T-helper 1 cell (primary cell): ENCODE measurements at regions not wholly inside any gene's neighbourhood (a gene's known extent, or its start where the extent isn't known, plus 50 kb on each side); places are given as distances from the start of the nearest gene placed in this dataset.

Experiments
- DNase-seq, 5 donors: peaks; one replicate each; pipeline ENCODE4 v3.0.0-alpha.2; 2012 to 2020

GRCh38 chr3:73783811-73784210 lies 159.1 kb upstream of the PDZRN3 start:
- DNase-seq, result no peak

GRCh38 chr3:73781541-73781940 lies 156.8 kb upstream of the PDZRN3 start:
- DNase-seq, result no peak

GRCh38 chr3:73774645-73775044 lies 149.9 kb upstream of the PDZRN3 start:
- no peak for DNase-seq

- DNase-seq, result no peak
These were observed 148.5 kb upstream of the PDZRN3 start for GRCh38 chr3:73773233-73773632.

- no peak for DNase-seq
These were observed 147.5 kb upstream of the PDZRN3 start for GRCh38 chr3:73772076-73772886.

GRCh38 chr3:73768524-73769308 lies 144.0 kb upstream of the PDZRN3 start:
- no peak for DNase-seq

GRCh38 chr3:73766599-73767381 lies 142.0 kb upstream of the PDZRN3 start:
- no peak for DNase-seq

- DNase-seq, result no peak
These were observed 141.3 kb upstream of the PDZRN3 start for GRCh38 chr3:73765878-73766545.

- DNase-seq, result no peak
These were observed 138.1 kb upstream of the PDZRN3 start for GRCh38 chr3:73762855-73763254.

- DNase-seq, result no peak
These were observed 134.6 kb upstream of the PDZRN3 start for GRCh38 chr3:73759297-73759711.

GRCh38 chr3:73757536-73757935 lies 132.8 kb upstream of the PDZRN3 start:
- DNase-seq, result no peak

- no peak for DNase-seq
These were observed 129.2 kb upstream of the PDZRN3 start for GRCh38 chr3:73753985-73754384.

GRCh38 chr3:73752338-73752737 lies 127.6 kb upstream of the PDZRN3 start:
- no peak for DNase-seq

GRCh38 chr3:73746623-73747022 lies 121.9 kb upstream of the PDZRN3 start:
- DNase-seq, result no peak

- no peak for DNase-seq
These were observed 120.9 kb upstream of the PDZRN3 start for GRCh38 chr3:73745526-73746191.

GRCh38 chr3:73743551-73743950 lies 118.8 kb upstream of the PDZRN3 start:
- no peak for DNase-seq

- DNase-seq, result no peak
These were observed 115.2 kb upstream of the PDZRN3 start for GRCh38 chr3:73739791-73740453.

GRCh38 chr3:73738711-73739110 lies 114.0 kb upstream of the PDZRN3 start:
- no peak for DNase-seq

- DNase-seq, result no peak
These were observed 109.7 kb upstream of the PDZRN3 start for GRCh38 chr3:73734211-73735089.

GRCh38 chr3:73733746-73734145 lies 109.0 kb upstream of the PDZRN3 start:
- no peak for DNase-seq
